Large intestine (tissue), 3 donors: ENCODE measurements at regions not wholly inside any gene's neighbourhood (a gene's known extent, or its start where the extent isn't known, plus 50 kb on each side); places are given as distances from the start of the nearest gene placed in this dataset.

Source experiments
- DNase-seq, 2 donors: peaks; one replicate each; pipeline versions ENCODE4 v3.0.0 to v3.0.0-alpha.2; 2013
- H3K27ac ChIP-seq: one replicate; pipeline ENCODE4 v1.5.1; 2013; ENCODE audit warnings: low read length
- H3K27me3 ChIP-seq: 2 replicates; pipeline ENCODE4 v1.6.1; 2013; ENCODE audit warnings: low read length; ENCODE audit not compliant: control insufficient read depth, insufficient read depth
- H3K36me3 ChIP-seq: 2 replicates; pipeline ENCODE4 v1.6.1; 2013; ENCODE audit warnings: low read length; ENCODE audit not compliant: control insufficient read depth, insufficient read depth
- H3K4me1 ChIP-seq: one replicate; pipeline ENCODE4 v1.6.1; 2013; ENCODE audit warnings: low read length; ENCODE audit not compliant: control insufficient read depth, insufficient read depth
- H3K4me3 ChIP-seq: one replicate; pipeline ENCODE4 v1.5.1; 2013; ENCODE audit warnings: low read length
- H3K9me3 ChIP-seq: one replicate; pipeline ENCODE4 v1.6.1; 2013; ENCODE audit warnings: mild to moderate bottlenecking, low read depth, low read length, moderate library complexity; ENCODE audit not compliant: control insufficient read depth
- WGBS: methylation state at CpG from one replicate; pipeline ENCODE4 v1.1.5; 2013; ENCODE audit warnings: low lambda C conversion rate; ENCODE audit not compliant: insufficient coverage; 5-methylcytosine and 5-hydroxymethylcytosine counted together

DNA sequence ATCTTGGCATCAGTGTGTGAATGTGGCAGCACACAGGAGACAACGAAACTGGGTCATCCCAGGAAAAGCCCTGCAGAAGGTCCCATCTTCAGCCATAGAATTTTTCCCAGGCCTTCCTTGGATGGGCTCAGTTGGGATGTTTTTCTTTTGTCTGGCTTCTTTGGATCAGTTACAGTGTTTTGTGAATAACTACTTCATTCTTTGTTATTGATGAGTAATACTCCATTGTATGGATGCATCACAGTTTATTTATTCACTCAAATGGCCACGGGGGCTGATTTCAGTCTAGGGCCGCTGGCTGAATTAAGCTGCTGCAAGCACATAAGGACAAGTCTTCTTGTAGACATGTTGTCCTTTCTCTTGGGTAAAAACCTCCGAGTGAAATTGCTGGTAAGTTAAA lies 81.3 kb upstream of the CD93 start:
- no peak overlapping the region for H3K4me3 ChIP-seq
- peaks cover 22% of the 10 kb centered on the region for H3K4me1 ChIP-seq
- no peak overlapping the region for H3K27ac ChIP-seq
- no peaks in the 10 kb centered on the region for H3K27me3 ChIP-seq
- H3K9me3 ChIP-seq: no peaks in the 10 kb centered on the region
- no peaks in the 10 kb centered on the region for H3K36me3 ChIP-seq
- WGBS: no CpG with 5 or more reads among the region's 4 CpGs
- no peak for DNase-seq

DNA sequence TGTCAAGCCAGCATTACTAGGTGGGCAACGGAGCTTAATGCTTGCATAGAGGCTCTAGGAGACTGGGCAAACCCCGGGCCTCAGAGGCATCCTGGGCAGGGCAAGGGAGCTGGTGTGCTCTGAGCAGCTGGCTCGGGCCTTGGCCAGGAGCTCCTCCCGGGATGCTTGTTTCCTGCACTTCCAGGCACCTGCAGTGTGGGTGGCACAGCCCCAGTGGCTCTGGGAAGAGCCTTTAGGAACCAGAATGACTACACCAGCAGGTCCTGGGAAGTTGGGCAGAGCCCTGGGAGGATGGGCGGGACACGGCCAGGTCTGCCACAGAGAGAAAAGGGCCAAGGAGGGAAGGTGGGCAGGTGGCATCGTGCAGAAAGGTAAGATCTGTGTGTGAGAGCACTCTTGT lies 80.4 kb upstream of the CD93 start:
- WGBS: no CpG with 5 or more reads among the region's 7 CpGs
- Histone ChIP-seq H3K27ac (no peak overlapping the region), H3K27me3 (no peaks in the 10 kb centered on the region), H3K4me1 (peaks cover 22% of the 10 kb centered on the region), H3K9me3 (no peaks in the 10 kb centered on the region), H3K36me3 (no peaks in the 10 kb centered on the region), H3K4me3 (no peak overlapping the region)
- DNase-seq: no peak

DNA sequence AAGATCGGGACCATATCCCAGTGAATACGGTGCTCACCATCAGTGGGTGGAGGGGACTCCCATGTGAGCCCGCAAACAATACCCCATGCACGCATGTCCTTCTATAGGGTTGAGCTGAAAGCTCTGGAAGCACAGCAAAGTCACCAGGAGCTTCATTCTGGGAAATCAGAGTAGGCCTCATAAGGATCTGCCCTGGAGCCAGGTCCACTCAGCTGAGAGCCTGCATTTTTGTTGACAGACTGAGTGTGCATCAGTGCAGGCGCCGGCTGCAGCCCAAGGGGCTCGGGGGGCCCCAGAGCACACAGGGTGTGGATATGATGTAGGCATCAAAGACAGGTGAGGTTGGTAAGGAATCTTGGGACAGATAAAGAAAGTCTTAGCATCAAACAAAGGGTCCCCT lies 79.8 kb upstream of the CD93 start:
- Histone ChIP-seq H3K27ac (no peak overlapping the region), H3K4me3 (no peak overlapping the region), H3K4me1 (peaks cover 22% of the 10 kb centered on the region), H3K9me3 (no peaks in the 10 kb centered on the region), H3K36me3 (no peaks in the 10 kb centered on the region), H3K27me3 (no peaks in the 10 kb centered on the region)
- DNase-seq: no peak
- WGBS: no CpG with 5 or more reads among the region's 7 CpGs

DNA sequence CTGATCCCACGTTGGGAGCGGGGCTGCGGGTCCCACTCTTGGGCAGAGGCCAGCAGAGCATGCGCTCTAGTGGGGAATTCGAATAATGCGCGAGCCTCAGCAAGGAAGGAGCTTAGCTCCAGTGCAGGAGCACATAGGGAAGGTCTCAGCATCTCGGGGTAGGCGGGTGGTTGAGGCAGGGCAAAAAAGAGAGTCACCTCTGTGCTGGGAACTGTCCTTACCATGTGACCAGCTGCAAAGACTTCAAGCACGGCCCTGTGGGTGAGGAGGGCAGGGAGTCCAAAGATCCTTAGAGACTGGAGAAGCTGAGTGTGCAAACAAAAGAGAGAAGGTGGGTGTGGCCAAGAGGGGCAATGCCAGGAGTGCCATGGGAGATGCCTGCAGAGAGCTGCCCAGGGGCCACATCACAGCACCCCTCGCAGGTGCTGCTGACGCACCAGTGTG lies 79.2 kb upstream of the CD93 start:
- H3K4me1 ChIP-seq: peaks cover 22% of the 10 kb centered on the region
- H3K4me3 ChIP-seq: no peak overlapping the region
- peak; percentile 78 to 88 for DNase-seq
- no peaks in the 10 kb centered on the region for H3K9me3 ChIP-seq
- H3K27me3 ChIP-seq: no peaks in the 10 kb centered on the region
- H3K27ac ChIP-seq: peak overlapping the region; percentile 4
- H3K36me3 ChIP-seq: no peaks in the 10 kb centered on the region
- no CpG with 5 or more reads among the region's 12 CpGs for WGBS

DNA sequence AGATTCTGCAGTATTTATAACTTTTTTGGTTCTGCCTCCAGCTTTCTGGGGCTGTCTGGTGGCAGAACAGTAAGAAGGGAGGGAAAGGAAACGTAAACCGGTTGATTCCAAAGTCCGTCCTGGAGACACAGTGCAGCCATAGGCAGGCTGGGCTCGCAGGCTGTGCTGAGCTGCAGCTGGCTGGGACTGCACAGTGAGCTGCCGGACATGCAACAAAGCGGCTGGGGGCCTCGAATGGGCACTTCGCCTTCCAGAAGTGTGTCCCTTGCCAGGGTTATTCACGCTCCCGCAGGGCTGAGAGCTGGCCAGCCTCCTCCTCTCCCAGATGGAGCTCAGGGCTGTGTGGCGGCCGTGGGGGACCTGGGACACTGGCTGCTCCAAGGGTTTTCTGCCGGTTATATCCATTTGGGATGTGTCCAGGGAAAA lies 78.1 kb upstream of the CD93 start:
- DNase-seq: peak; percentile 78 to 85
- no peak overlapping the region for H3K4me3 ChIP-seq
- H3K27me3 ChIP-seq: no peaks in the 10 kb centered on the region
- peaks cover 22% of the 10 kb centered on the region for H3K4me1 ChIP-seq
- no peaks in the 10 kb centered on the region for H3K9me3 ChIP-seq
- H3K27ac ChIP-seq: peak overlapping the region; percentile 30
- WGBS: no CpG with 5 or more reads among the region's 13 CpGs
- no peaks in the 10 kb centered on the region for H3K36me3 ChIP-seq

DNA sequence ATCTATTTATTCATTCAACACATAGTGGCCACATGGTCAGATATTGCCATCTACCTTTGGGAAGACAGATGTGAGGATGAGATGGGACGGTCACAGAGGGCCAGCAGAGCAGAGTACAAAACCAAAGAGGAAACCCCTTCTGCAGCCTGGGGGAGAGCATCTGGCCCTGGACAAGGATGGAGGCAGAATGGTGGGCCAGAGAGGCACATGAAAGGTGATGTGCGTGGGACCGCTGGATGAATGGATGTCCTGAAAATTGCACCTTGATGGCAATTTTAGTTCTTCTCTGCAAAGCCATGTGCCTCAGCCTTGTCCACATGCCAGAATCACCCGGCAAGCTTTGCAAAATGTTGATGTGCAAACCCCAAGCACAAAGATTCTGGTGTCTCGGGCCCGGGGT lies 77.4 kb upstream of the CD93 start:
- Histone ChIP-seq H3K9me3 (no peaks in the 10 kb centered on the region), H3K27me3 (no peaks in the 10 kb centered on the region), H3K27ac (no peak overlapping the region), H3K4me1 (peaks cover 22% of the 10 kb centered on the region), H3K4me3 (no peak overlapping the region), H3K36me3 (no peaks in the 10 kb centered on the region)
- no peak for DNase-seq
- no CpG with 5 or more reads among the region's 6 CpGs for WGBS

DNA sequence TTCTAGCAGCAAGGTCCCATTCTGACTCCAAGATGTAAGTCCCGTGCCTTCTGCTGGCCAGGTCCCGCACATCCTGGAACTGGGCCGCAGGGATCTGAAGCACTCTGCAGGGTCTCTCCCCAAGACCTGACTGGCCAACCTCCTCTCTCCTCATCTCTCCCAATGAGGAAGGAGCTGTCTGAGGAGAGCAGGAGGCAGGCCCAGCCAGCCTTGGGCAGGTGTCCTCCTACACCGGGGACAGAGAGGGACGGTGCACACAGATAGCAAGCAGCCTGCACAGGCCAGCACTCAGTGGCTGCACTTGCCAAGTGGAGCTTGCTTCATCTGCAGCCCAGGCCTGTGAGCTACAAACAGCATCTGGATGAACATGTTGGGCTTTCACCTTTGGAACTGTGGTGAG lies 76.8 kb upstream of the CD93 start:
- Histone ChIP-seq H3K36me3 (no peaks in the 10 kb centered on the region), H3K4me1 (peaks cover 22% of the 10 kb centered on the region), H3K27ac (no peak overlapping the region), H3K4me3 (no peak overlapping the region), H3K27me3 (no peaks in the 10 kb centered on the region), H3K9me3 (no peaks in the 10 kb centered on the region)
- no CpG with 5 or more reads among the region's 5 CpGs for WGBS
- DNase-seq: no peak

DNA sequence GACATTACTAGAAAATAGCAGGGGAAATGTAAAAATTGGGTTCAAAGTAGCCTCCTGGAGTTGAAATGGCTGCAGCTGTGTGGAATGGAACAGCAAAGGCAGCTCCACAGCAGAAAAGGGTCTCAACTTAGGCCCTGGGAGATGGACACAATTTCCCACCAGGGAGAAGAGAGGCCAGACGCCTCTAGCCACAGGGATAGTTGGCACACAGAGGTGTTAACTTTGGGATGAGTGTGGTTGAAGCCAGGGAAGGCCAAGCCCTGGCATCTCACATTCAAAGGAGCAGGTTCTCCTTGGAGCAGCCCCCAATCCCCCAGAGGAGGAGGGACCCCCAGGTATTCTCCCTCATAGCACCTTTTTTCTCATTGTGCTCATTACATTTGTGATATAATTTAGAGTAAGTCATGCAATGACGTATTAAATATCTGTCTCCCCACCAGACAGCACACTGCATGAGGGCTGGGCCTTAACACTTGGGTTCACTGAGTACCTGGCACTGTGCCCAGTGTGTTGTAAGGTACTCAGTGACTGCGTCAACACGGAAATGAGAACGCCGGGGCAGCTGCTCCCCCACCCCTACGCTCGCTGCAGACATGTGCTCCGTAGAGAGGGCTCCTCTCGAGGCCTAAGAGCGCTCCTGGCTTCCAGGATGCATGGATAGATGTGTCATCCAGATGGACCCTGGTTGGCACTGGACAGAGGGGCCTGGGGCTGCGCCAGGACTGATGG lies 76.0 kb upstream of the CD93 start:
- H3K27ac ChIP-seq: no peak overlapping the region
- peaks cover 22% of the 10 kb centered on the region for H3K4me1 ChIP-seq

DNA sequence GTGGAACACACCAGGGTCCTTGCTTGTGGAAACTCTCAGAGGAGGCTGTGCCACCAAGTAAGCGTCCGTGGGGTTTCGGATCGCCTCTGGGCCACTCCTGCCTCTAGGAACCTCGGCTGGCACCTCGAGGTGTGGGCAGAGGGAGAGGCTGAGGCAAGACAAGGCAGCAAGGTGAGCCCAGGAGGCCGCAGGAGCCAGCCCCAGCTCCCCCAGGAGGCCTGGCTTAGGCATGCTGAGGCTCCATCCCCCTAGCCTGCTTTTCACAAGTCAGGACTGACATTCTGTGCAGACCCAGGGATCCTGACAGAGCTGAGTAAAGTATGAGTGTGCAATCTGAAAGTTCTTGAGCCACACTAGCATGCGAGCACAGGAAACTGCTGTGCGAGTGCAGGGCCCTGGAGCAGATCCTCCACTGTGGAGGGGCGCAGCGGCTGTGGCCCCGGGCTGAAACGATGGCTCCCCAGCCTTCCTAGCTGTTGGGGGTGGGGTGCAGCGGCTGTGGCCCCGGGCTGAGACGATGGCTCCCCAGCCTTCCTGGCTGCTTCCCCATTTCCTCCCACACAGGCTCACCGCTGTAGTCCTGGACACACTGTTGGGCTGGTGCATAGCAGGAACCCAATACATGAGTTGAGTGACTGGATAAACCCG lies 75.2 kb upstream of the CD93 start:
- H3K4me1 ChIP-seq: peaks cover 22% of the 10 kb centered on the region

More for the DNA sequence above, 76.0 kb upstream of the CD93 start:
- WGBS: no CpG with 5 or more reads among the region's 12 CpGs
- no peaks in the 10 kb centered on the region for H3K36me3 ChIP-seq
- no peaks in the 10 kb centered on the region for H3K27me3 ChIP-seq
- H3K9me3 ChIP-seq: no peaks in the 10 kb centered on the region
- H3K4me3 ChIP-seq: no peak overlapping the region
- peak; percentile 89 to 91 for DNase-seq

DNA sequence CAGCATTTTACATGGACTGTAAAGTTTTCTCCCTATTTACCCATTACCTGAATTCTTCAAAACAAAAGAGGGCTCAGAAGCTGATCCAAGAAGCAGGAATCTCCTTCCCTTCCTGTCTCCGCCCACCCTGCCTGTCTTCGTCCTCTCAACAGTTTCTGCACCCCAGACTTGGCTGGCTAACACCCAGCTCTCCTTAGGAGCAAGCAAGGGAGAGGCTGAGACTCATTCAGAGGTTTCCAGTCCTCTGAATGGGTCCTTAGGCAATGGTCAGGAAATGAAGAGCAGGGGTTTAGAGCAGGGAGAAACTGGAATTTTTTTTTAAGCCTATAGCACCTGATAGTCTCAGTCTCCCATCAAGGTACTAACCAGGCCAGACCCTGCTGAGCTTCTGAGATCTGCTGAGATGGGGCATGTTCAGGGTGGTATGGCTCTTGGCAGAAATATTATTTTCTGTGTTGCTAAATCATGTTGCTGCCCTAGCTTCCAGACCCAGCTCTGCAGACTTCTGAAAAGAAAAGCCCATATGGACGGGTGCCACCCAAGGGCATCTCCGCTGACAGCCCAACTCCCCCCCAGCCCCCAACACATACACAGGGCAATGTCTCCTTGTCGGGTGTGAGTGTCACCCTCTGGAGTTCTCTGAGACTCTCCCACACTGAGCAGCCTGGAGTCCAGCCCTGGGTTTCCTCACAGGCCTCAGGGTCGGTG lies 74.6 kb upstream of the CD93 start:
- H3K27me3 ChIP-seq: no peaks in the 10 kb centered on the region
- no CpG with 5 or more reads among the region's 6 CpGs for whole genome bisulfite sequencing
- H3K36me3 ChIP-seq: no peaks in the 10 kb centered on the region
- no peak overlapping the region for H3K4me3 ChIP-seq
- H3K9me3 ChIP-seq: no peaks in the 10 kb centered on the region
- DNase-seq: no peak
- H3K27ac ChIP-seq: no peak overlapping the region
- H3K4me1 ChIP-seq: peaks cover 22% of the 10 kb centered on the region

More for the DNA sequence above, 75.2 kb upstream of the CD93 start:
- no peak overlapping the region for H3K4me3 ChIP-seq
- DNase-seq: no peak
- WGBS: no CpG with 5 or more reads among the region's 18 CpGs
- H3K9me3 ChIP-seq: no peaks in the 10 kb centered on the region
- no peaks in the 10 kb centered on the region for H3K36me3 ChIP-seq
- no peaks in the 10 kb centered on the region for H3K27me3 ChIP-seq
- H3K27ac ChIP-seq: no peak overlapping the region
